Colonic mucosa (tissue), 4 donors: ENCODE measurements at regions not wholly inside any gene's neighbourhood (a gene's known extent, or its start where the extent isn't known, plus 50 kb on each side); places are given as distances from the start of the nearest gene placed in this dataset.

ENCODE experiments used
- DNase-seq: peaks from one replicate; pipeline ENCODE4 v3.0.0-alpha.2; 2020
- H3K27ac ChIP-seq: fragments of 200-600 bp; one replicate; pipeline ENCODE4 v1.8.0; 2021
- H3K27me3 ChIP-seq: fragments of 200-600 bp; one replicate; pipeline ENCODE4 v1.8.0; 2021
- H3K36me3 ChIP-seq: fragments of 200-600 bp; one replicate; pipeline ENCODE4 v1.8.0; 2021
- H3K4me1 ChIP-seq: fragments of 200-600 bp; one replicate; pipeline ENCODE4 v1.8.0; 2021; ENCODE audit warnings: mild to moderate bottlenecking
- H3K4me3 ChIP-seq: fragments of 200-600 bp; one replicate; pipeline ENCODE4 v1.8.0; 2021
- H3K9ac ChIP-seq, 2 donors: one replicate each; pipeline ENCODE4 v1.7.0; 2013; ENCODE audit warnings: control low read depth in 2 of 2, low read depth in 2 of 2, low read length in 2 of 2
- H3K9me3 ChIP-seq: fragments of 200-600 bp; one replicate; pipeline ENCODE4 v1.8.0; 2021
- intact Hi-C: fragments of 100-400 bp; cut with DNase I; formaldehyde crosslinking; loops from one replicate; pipeline ENCODE4 v1.14.1; 2022
- TF ChIP-seq, protein P1 (sequence below): fragments of 200-600 bp; IDR thresholded peaks from one replicate; pipeline ENCODE4 v1.8.0; 2022; ENCODE audit warnings: antibody characterized with exemption, mild to moderate bottlenecking
- donor health status: healthy.
- donor health status: DM: no; HTN: no; CAD: no.
- donor health status: DM: no; HTN: no; CAD: no.

DNA sequence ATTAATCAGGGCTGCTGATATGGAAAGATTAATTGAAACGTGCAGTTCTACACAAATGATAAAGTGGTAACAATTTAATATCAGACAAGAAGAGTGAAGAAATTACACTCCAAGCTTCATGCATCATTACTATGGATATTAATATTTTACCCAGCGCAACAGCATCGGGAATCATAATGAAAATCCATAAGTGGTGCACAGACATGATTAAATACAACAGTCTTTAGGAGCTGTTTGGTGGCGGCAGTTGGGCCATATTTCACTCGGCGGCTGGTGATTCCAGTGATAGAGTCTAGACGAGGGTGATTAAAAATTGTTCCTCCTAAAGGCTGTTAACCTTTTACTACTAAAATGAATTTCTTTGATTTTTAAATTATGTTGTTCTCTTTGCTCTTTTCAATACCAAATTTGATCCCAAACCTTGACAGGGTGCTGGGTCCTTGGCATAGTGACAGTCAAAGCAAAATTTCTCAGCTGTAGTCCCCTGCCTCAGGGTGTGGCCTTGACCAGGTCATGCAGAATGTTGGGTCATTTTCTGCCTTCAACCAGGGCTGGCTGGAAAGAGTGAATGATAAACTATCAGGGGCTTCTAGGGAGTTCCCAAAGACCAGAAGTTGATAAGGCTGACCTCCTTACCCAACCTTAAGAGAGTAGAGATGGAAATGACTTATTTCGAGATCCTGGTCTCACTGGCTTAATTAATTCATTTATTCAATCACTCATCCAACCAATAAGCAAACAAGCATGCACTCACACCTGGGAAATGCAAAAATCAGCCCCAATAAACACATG lies 392.0 kb downstream of the IL20RB start:
- no peaks in the 10 kb centered on the region for H3K9me3 ChIP-seq
- TF ChIP-seq, protein P1, sequence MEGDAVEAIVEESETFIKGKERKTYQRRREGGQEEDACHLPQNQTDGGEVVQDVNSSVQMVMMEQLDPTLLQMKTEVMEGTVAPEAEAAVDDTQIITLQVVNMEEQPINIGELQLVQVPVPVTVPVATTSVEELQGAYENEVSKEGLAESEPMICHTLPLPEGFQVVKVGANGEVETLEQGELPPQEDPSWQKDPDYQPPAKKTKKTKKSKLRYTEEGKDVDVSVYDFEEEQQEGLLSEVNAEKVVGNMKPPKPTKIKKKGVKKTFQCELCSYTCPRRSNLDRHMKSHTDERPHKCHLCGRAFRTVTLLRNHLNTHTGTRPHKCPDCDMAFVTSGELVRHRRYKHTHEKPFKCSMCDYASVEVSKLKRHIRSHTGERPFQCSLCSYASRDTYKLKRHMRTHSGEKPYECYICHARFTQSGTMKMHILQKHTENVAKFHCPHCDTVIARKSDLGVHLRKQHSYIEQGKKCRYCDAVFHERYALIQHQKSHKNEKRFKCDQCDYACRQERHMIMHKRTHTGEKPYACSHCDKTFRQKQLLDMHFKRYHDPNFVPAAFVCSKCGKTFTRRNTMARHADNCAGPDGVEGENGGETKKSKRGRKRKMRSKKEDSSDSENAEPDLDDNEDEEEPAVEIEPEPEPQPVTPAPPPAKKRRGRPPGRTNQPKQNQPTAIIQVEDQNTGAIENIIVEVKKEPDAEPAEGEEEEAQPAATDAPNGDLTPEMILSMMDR = no peak
- DNase-seq = no peak
- intact Hi-C loops = no loop called here
- no peak overlapping the region for H3K9ac ChIP-seq
- no peaks in the 10 kb centered on the region for H3K4me1 ChIP-seq
- H3K27me3 ChIP-seq = no peaks in the 10 kb centered on the region
- H3K4me3 ChIP-seq = no peak overlapping the region
- no peaks in the 10 kb centered on the region for H3K36me3 ChIP-seq
- no peak overlapping the region for H3K27ac ChIP-seq

DNA sequence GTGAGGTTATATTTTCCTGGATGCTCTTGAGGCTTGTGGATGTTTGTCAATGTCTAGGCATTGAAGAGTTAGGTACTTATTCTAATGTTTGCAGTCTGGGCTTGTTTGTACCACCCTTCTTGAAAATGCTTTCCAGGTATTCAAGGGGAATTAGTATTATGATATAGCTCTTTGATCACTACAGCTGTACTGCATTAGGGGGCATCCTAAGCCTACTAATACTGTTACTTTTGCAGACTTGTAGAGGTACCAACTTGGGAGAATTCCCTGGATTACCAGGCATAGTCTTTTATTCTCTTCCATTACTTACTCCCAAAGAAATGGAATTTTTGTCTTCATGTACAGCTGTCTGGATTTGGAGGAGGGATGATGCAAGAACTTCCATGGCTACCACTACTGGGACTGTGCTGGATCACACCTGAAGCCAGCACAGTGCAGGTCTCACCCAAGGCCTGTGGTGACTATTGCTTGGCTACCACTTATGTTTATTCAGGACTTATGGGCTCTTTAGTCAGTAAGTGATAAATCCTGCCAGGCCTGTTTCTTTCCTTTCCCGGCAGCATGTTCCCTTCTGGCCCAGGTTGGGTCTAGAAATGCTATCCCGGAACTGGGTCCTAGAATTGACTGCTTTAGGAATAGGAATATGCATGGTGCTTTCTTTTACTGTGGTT lies 402.9 kb downstream of the IL20RB start:
- H3K9ac ChIP-seq = no peak overlapping the region
- H3K4me1 ChIP-seq = no peaks in the 10 kb centered on the region
- H3K9me3 ChIP-seq = no peaks in the 10 kb centered on the region
- H3K27ac ChIP-seq = no peak overlapping the region
- H3K4me3 ChIP-seq = no peak overlapping the region
- DNase-seq = no peak
- H3K36me3 ChIP-seq = no peaks in the 10 kb centered on the region
- TF ChIP-seq, protein P1 = no peak
- H3K27me3 ChIP-seq = no peaks in the 10 kb centered on the region
- intact Hi-C loops = no loop called here

DNA sequence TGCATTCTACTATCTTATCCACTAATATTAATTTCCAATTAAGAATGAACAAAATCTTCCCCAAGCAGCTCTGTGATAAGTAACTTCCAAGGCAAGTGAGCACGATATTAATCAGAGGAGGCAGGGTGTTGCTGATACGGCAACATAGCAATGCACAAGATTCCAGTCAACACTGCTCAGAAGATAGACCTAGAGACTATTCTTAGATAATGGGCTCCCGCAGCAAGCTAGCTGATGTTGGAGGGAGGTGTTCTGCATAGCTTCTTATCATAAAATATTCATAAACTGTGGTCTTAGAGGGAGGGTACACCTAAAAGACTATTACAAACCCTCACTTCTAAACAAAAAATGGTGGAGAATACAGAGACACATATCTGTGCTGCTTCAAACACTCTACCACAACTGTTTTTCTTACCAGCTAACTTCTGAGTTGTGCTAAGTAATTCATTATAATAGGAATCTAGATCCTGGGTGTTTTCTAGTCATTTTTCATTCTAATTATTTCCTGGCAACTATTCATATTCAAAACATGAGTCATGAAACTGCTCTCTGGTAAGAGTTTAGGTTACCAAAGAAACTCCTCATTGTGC lies 382.0 kb upstream of the SOX14 start:
- Histone ChIP-seq H3K36me3 (no peaks in the 10 kb centered on the region), H3K9me3 (no peaks in the 10 kb centered on the region), H3K4me1 (no peaks in the 10 kb centered on the region), H3K27ac (no peak overlapping the region), H3K27me3 (no peaks in the 10 kb centered on the region), H3K4me3 (no peak overlapping the region), H3K9ac (no peak overlapping the region)
- no peak for DNase-seq
- intact Hi-C loops = no loop called here
- TF ChIP-seq, protein P1 = no peak

DNA sequence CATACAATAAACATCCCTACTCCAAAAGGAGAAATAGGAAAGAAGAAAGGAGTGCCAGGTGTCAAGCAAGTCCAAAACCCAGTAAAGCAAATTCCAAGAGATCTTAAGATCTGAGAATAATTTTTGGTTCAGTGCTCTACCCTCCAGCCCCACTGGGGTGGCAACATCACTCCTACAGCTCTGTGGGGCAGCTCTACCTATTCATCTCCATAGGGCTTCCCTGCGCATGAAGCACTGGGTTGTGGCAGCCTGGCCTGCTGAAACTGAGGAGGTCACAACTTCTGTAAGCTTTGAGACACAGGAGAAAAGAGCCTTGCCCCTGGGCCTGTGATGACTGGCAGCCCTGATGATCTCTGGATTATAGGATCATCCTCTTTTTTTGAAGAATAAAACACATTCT lies 378.2 kb upstream of the SOX14 start:
- Histone ChIP-seq H3K27ac (no peak overlapping the region), H3K9ac (no peak overlapping the region), H3K4me1 (no peaks in the 10 kb centered on the region), H3K4me3 (no peak overlapping the region), H3K36me3 (no peaks in the 10 kb centered on the region), H3K9me3 (no peaks in the 10 kb centered on the region), H3K27me3 (no peaks in the 10 kb centered on the region)
- TF ChIP-seq, protein P1 = no peak
- intact Hi-C loops = no loop called here
- no peak for DNase-seq

DNA sequence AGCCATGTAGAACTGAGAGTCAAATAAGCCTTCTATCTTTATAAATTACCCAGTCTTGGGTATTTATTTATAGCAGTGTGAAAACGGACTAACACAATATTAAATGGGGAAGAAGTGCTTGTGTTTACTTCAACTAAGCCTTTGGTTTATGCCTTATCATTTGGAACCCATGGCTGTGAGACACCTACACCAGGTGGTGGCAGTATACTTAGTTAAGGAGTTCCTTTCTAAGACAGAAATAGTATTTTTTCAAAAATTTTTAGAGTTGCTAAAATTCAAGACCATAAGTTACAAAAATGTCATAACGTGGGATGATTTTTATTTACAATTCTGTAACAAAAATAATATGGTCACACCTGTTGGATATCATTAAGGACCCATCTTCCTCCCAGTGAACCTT lies 354.5 kb upstream of the SOX14 start:
- Histone ChIP-seq H3K27me3 (no peaks in the 10 kb centered on the region), H3K4me1 (no peaks in the 10 kb centered on the region), H3K9me3 (no peaks in the 10 kb centered on the region), H3K36me3 (no peaks in the 10 kb centered on the region), H3K4me3 (no peak overlapping the region), H3K27ac (no peak overlapping the region), H3K9ac (no peak overlapping the region)
- TF ChIP-seq, protein P1 = no peak
- no peak for DNase-seq
- intact Hi-C loops = no loop called here
